ENCODE measurements at regions not wholly inside any gene's neighbourhood (a gene's known extent, or its start where the extent isn't known, plus 50 kb on each side); places are given as distances from the start of the nearest gene placed in this dataset.

DNA sequence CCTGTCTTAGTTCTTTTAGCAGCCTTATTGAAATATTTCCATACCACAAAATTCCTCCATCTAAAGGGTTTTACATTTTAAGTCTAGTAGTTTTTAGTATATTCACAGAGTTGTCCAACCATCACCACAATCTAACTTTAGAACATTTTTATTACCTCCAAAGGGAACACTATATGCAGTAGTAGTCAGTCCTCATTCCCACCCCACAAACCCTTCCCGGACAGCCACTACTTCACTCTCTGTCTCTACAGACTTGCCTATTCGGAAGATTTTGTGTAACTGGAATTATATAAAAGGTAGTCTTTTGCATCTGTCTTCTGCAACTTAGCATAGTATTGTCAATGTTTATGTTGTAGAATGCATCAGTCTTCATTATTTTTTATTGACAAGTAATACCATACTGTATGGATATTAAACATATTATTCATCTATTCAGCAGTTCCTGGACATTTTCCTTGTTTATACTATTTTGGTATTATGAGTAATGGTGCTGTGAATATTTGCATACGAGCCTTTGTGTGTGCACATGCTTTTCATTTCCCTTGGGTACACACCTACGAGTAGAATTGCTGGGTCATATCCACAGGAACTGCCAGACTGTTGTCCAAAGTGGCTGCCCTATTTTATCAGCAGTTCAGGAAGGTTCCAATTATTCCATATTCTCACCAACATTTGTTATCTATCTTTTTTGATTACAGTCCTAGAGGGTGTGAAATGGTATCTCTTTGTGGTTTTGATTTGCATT lies 60.9 kb upstream of the LANCL2 start:
- no peaks in the 10 kb centered on the region for H3K79me2 ChIP-seq (ENCODE audit: insufficient read depth, low read length)
- H3K4me2 ChIP-seq (ENCODE audit: insufficient read depth, low read length), result peak overlapping the region; percentile 13
- H3K4me1 ChIP-seq (ENCODE audit: insufficient read depth, low read length), result peaks cover 36% of the 10 kb centered on the region
- H3K9me3 ChIP-seq (ENCODE audit: low read depth, low read length), result no peaks in the 10 kb centered on the region
- no peaks in the 10 kb centered on the region for H4K20me1 ChIP-seq (ENCODE audit: insufficient read depth, low read length)
- no peak overlapping the region for H3K4me3 ChIP-seq (ENCODE audit: insufficient read depth, low read length)
- peak; percentile 19 for DNase-seq (ENCODE audit: insufficient read length, low spot score, missing footprints)
- H3K36me3 ChIP-seq (ENCODE audit: insufficient read depth, low read length), result no peaks in the 10 kb centered on the region
- H3K27me3 ChIP-seq (ENCODE audit: insufficient read depth, low read length), result peaks cover 6% of the 10 kb centered on the region
- TF ChIP-seq, protein P1, sequence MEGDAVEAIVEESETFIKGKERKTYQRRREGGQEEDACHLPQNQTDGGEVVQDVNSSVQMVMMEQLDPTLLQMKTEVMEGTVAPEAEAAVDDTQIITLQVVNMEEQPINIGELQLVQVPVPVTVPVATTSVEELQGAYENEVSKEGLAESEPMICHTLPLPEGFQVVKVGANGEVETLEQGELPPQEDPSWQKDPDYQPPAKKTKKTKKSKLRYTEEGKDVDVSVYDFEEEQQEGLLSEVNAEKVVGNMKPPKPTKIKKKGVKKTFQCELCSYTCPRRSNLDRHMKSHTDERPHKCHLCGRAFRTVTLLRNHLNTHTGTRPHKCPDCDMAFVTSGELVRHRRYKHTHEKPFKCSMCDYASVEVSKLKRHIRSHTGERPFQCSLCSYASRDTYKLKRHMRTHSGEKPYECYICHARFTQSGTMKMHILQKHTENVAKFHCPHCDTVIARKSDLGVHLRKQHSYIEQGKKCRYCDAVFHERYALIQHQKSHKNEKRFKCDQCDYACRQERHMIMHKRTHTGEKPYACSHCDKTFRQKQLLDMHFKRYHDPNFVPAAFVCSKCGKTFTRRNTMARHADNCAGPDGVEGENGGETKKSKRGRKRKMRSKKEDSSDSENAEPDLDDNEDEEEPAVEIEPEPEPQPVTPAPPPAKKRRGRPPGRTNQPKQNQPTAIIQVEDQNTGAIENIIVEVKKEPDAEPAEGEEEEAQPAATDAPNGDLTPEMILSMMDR (IDR thresholded peaks at IDR 0.05; ENCODE audit: extremely low read depth, low read depth, low read length), result no peak
- H2AFZ ChIP-seq (ENCODE audit: low read length), result no peak overlapping the region
- no peak overlapping the region for H3K27ac ChIP-seq (ENCODE audit: low read depth, low read length)

DNA sequence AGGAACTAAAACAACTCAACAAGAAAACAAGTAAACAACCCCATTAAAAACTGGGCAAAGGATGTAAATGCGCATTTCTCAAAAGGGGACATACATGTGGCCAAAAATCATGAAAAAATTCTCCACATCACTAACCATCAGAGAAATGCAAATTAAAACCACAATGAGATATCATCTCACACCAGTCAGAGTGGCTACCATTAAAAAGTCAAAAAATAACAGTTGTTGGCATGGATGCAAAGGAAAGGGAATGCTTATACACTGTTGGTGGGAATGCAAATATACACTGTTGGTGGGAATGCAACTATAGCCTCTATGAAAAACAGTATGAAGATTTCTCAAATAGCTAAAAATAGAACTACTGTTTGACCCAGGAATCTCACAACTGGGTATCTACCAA lies 60.0 kb upstream of the LANCL2 start:
- no peaks in the 10 kb centered on the region for H3K79me2 ChIP-seq (ENCODE audit: insufficient read depth, low read length)
- TF ChIP-seq, protein P1 (IDR thresholded peaks at IDR 0.05; ENCODE audit: extremely low read depth, low read depth, low read length), result no peak
- H3K36me3 ChIP-seq (ENCODE audit: insufficient read depth, low read length), result no peaks in the 10 kb centered on the region
- no peak overlapping the region for H3K4me3 ChIP-seq (ENCODE audit: insufficient read depth, low read length)
- H4K20me1 ChIP-seq (ENCODE audit: insufficient read depth, low read length), result no peaks in the 10 kb centered on the region
- H3K27ac ChIP-seq (ENCODE audit: low read depth, low read length), result no peak overlapping the region
- no peak overlapping the region for H2AFZ ChIP-seq (ENCODE audit: low read length)
- DNase-seq (ENCODE audit: insufficient read length, low spot score, missing footprints), result no peak
- H3K9me3 ChIP-seq (ENCODE audit: low read depth, low read length), result no peaks in the 10 kb centered on the region
- H3K4me1 ChIP-seq (ENCODE audit: insufficient read depth, low read length), result peaks cover 39% of the 10 kb centered on the region
- H3K4me2 ChIP-seq (ENCODE audit: insufficient read depth, low read length), result no peak overlapping the region
- peaks cover 6% of the 10 kb centered on the region for H3K27me3 ChIP-seq (ENCODE audit: insufficient read depth, low read length)

DNA sequence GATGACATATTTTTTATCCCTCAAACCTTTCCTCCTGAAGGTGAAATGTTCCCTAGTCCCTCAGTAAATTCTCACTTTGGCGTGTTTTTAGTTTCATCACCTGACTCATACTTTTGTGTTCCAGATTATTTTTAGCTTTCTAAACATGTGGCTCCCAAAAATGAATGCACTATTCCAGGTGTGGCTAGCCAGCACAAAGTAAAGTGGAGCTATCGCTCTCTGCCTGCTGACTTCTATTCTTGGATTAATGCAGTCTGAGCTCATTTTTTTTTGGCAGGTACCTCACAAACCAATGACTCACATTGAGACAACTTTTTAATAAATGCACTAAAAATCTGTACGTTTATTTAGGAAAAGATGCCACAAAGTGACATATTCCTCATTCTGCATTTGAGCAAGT lies 58.8 kb upstream of the LANCL2 start:
- peaks cover 6% of the 10 kb centered on the region for H3K27me3 ChIP-seq (ENCODE audit: insufficient read depth, low read length)
- H3K36me3 ChIP-seq (ENCODE audit: insufficient read depth, low read length), result no peaks in the 10 kb centered on the region
- peaks cover 39% of the 10 kb centered on the region for H3K4me1 ChIP-seq (ENCODE audit: insufficient read depth, low read length)
- H3K79me2 ChIP-seq (ENCODE audit: insufficient read depth, low read length), result no peaks in the 10 kb centered on the region
- H3K4me2 ChIP-seq (ENCODE audit: insufficient read depth, low read length), result no peak overlapping the region
- TF ChIP-seq, protein P1 (IDR thresholded peaks at IDR 0.05; ENCODE audit: extremely low read depth, low read depth, low read length), result no peak
- H3K4me3 ChIP-seq (ENCODE audit: insufficient read depth, low read length), result no peak overlapping the region
- H3K9me3 ChIP-seq (ENCODE audit: low read depth, low read length), result no peaks in the 10 kb centered on the region
- no peak overlapping the region for H2AFZ ChIP-seq (ENCODE audit: low read length)
- no peak overlapping the region for H3K27ac ChIP-seq (ENCODE audit: low read depth, low read length)
- H4K20me1 ChIP-seq (ENCODE audit: insufficient read depth, low read length), result no peaks in the 10 kb centered on the region
- DNase-seq (ENCODE audit: insufficient read length, low spot score, missing footprints), result no peak

DNA sequence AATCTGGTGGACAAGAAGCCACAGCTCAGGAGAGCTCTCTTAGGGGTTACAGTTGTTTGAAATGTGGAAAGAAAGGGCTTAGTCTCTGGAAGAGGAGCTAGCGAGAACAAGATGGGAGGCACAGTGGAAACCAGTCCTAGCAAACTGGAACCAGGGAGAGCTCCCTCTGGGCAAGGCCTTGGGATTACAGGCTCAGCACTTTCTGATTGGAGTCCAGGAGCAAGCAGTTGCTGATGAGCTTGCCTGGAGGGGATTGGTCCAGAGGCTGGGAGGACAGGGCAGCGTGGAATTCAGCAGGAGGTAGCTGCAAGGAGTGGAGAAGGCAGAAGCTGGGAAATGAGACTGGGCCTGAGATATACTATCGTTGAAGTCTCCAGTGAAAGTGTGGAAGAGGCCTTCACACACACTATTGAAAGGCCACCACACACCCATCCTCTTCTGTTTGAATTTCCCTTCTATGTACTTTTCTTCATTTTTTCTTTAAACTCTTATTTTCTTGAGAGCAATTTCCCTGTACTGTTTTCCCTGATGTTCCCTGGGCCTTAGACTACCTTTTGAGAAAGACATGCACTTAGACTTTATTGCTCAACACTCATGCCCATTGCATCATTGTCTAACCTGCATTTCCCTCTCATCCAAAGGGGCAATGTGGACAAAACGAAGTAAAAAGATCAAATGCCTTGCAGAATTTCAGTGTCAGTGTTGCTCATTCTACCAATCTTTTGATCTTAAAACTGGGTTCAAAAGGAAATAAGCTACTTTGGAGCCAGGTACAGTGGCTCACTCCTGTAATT lies 57.8 kb upstream of the LANCL2 start:
- no peaks in the 10 kb centered on the region for H4K20me1 ChIP-seq (ENCODE audit: insufficient read depth, low read length)
- no peaks in the 10 kb centered on the region for H3K36me3 ChIP-seq (ENCODE audit: insufficient read depth, low read length)
- peaks cover 39% of the 10 kb centered on the region for H3K4me1 ChIP-seq (ENCODE audit: insufficient read depth, low read length)
- DNase-seq (ENCODE audit: insufficient read length, low spot score, missing footprints), result no peak
- no peaks in the 10 kb centered on the region for H3K79me2 ChIP-seq (ENCODE audit: insufficient read depth, low read length)
- peaks cover under 1% of the 10 kb centered on the region for H3K27me3 ChIP-seq (ENCODE audit: insufficient read depth, low read length)
- no peaks in the 10 kb centered on the region for H3K9me3 ChIP-seq (ENCODE audit: low read depth, low read length)
- H3K4me2 ChIP-seq (ENCODE audit: insufficient read depth, low read length), result no peak overlapping the region
- peak overlapping the region; percentile 57 for H3K27ac ChIP-seq (ENCODE audit: low read depth, low read length)
- TF ChIP-seq, protein P1 (IDR thresholded peaks at IDR 0.05; ENCODE audit: extremely low read depth, low read depth, low read length), result no peak
- H2AFZ ChIP-seq (ENCODE audit: low read length), result no peak overlapping the region
- no peak overlapping the region for H3K4me3 ChIP-seq (ENCODE audit: insufficient read depth, low read length)

All from osteoblast (primary cell).